Keratinocyte (primary cell): ENCODE measurements at regions not wholly inside any gene's neighbourhood (a gene's known extent, or its start where the extent isn't known, plus 50 kb on each side); places are given as distances from the start of the nearest gene placed in this dataset.
"Not testable (repeated sequence)": the region's sequence is repeated elsewhere in the genome, so short reads cannot be mapped to it uniquely, and the experiment has no call there.

Experiments
- DNase-seq: peaks from one replicate; pipeline ENCODE4 v3.0.0-alpha.2; 2011; ENCODE audit warnings: low read depth, missing footprints, low spot score
- FAIRE-seq: peaks from 2 replicates; lab custom pipeline; 2011; peaks lifted over from hg19 to GRCh38; lab: Jason Lieb, UNC
- H2AFZ ChIP-seq: 2 replicates; pipeline ENCODE4 v1.6.0; 2012; ENCODE audit warnings: low read length, control low read depth, inconsistent platforms; ENCODE audit not compliant: control insufficient read depth
- H3K27ac ChIP-seq: 2 replicates; pipeline ENCODE4 v1.5.1; 2011; ENCODE audit warnings: low read length; ENCODE audit not compliant: control insufficient read depth, insufficient read depth
- H3K27me3 ChIP-seq: 3 replicates; pipeline ENCODE4 v1.6.0; 2011; ENCODE audit warnings: low read length; ENCODE audit not compliant: control insufficient read depth, insufficient read depth; ENCODE audit errors: extremely low read depth
- H3K36me3 ChIP-seq, 2 experiments: 2 replicates in 1 of 2; 3 replicates in 1 of 2; pipeline ENCODE4 v1.5.1; 2011; ENCODE audit warnings: low read length in 2 of 2, mild to moderate bottlenecking in 1 of 2; ENCODE audit not compliant: control insufficient read depth in 2 of 2, insufficient read depth in 2 of 2; ENCODE audit errors: extremely low read depth in 1 of 2
- H3K4me1 ChIP-seq: 3 replicates; pipeline ENCODE4 v1.5.1; 2011; ENCODE audit warnings: low read length; ENCODE audit not compliant: control insufficient read depth, insufficient read depth; ENCODE audit errors: extremely low read depth
- H3K4me2 ChIP-seq: 3 replicates; pipeline ENCODE4 v1.6.0; 2011; ENCODE audit warnings: low read depth, low read length; ENCODE audit not compliant: control insufficient read depth, insufficient read depth; ENCODE audit errors: extremely low read depth
- H3K4me3 ChIP-seq, 3 experiments: fragments of 200-600 bp in 1 of 3; sonication (generic) in 1 of 3; 2 replicates in 2 of 3; 3 replicates in 1 of 3; pipeline ENCODE4 v1.5.1; 2011 to 2016; ENCODE audit warnings: low read length in 3 of 3, mild to moderate bottlenecking in 3 of 3, control low read depth in 2 of 3, inconsistent platforms in 1 of 3, low read depth in 1 of 3, mixed read lengths in 1 of 3, mixed run types in 1 of 3, moderate library complexity in 1 of 3; ENCODE audit not compliant: control insufficient read depth in 2 of 3, insufficient read depth in 2 of 3; ENCODE audit errors: extremely low read depth in 1 of 3
- H3K79me2 ChIP-seq: 2 replicates; pipeline ENCODE4 v1.6.0; 2012; ENCODE audit warnings: low read length; ENCODE audit not compliant: control insufficient read depth, insufficient read depth
- H3K9ac ChIP-seq: 3 replicates; pipeline ENCODE4 v1.6.0; 2011; ENCODE audit warnings: low read length; ENCODE audit not compliant: control insufficient read depth, insufficient read depth; ENCODE audit errors: extremely low read depth
- H3K9me1 ChIP-seq: 3 replicates; pipeline ENCODE4 v1.6.0; 2011; ENCODE audit warnings: low read length; ENCODE audit not compliant: control insufficient read depth, insufficient read depth; ENCODE audit errors: extremely low read depth
- H3K9me3 ChIP-seq: 2 replicates; pipeline ENCODE4 v1.5.1; 2012; ENCODE audit warnings: low read depth, low read length; ENCODE audit not compliant: control insufficient read depth
- H4K20me1 ChIP-seq: 3 replicates; pipeline ENCODE4 v1.6.0; 2011; ENCODE audit warnings: low read length; ENCODE audit not compliant: control insufficient read depth, insufficient read depth; ENCODE audit errors: extremely low read depth
- EZH2 ChIP-seq: IDR thresholded peaks from one replicate; pipeline ENCODE4 v1.6.1; 2012; ENCODE audit warnings: inconsistent platforms, mild to moderate bottlenecking, low read length, moderate library complexity
- dilution Hi-C: fragments of 300-500 bp; cut with MboI; formaldehyde crosslinking; loops from one replicate; pipeline ENCODE4 v1.7.0; 2020; ENCODE audit warnings: low sequenced_read_pairs; ENCODE audit not compliant: extremely low pct_ligation_motif_present
- TF ChIP-seq, protein P1 (sequence below), 3 experiments: IDR thresholded peaks in 1 of 3; conservative IDR thresholded peaks in 1 of 3; optimal IDR thresholded peaks in 1 of 3; 2 replicates in 2 of 3; 3 replicates in 1 of 3; pipeline versions ENCODE3 to v1.5.1; 2011; ENCODE audit warnings: low read length in 3 of 3, mild to moderate bottlenecking in 3 of 3, moderate library complexity in 2 of 3, control low read depth in 1 of 3, inconsistent platforms in 1 of 3; ENCODE audit not compliant: insufficient read depth in 2 of 3; ENCODE audit errors: extremely low read depth in 1 of 3

DNA sequence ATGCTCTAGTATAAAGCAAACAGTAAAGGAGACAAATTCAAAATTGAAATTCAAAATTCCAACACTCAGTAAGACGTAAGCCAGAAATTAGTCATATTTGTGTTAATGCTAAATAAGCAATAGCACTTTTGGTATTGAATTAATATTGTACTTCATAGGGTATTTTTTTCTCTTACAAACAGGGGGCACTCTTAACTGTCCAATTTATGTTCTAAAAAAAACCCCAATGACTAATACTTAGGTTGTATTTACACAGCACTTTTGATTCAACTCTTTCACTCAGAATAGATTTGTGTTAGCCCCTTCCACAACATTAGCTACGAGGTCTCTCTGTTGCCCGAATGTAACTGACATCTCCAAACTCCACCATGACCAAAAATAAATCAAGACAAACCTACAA lies 284.9 kb upstream of the COBL start:
- Histone ChIP-seq H3K9me1 (no peaks in the 10 kb centered on the region), H3K36me3 (no peaks in the 10 kb centered on the region), H3K27ac (no peak overlapping the region), H3K4me2 (no peak overlapping the region), H2AFZ (no peak overlapping the region), H3K4me3 (no peak overlapping the region), H3K27me3 (no peaks in the 10 kb centered on the region), H3K79me2 (no peaks in the 10 kb centered on the region), H3K4me1 (no peaks in the 10 kb centered on the region), H3K9me3 (no peaks in the 10 kb centered on the region), H3K9ac (no peak overlapping the region), H4K20me1 (no peaks in the 10 kb centered on the region)
- DNase-seq (no peak), FAIRE-seq (no peak)
- dilution Hi-C loops: no loop called here
- TF ChIP-seq, protein P1, sequence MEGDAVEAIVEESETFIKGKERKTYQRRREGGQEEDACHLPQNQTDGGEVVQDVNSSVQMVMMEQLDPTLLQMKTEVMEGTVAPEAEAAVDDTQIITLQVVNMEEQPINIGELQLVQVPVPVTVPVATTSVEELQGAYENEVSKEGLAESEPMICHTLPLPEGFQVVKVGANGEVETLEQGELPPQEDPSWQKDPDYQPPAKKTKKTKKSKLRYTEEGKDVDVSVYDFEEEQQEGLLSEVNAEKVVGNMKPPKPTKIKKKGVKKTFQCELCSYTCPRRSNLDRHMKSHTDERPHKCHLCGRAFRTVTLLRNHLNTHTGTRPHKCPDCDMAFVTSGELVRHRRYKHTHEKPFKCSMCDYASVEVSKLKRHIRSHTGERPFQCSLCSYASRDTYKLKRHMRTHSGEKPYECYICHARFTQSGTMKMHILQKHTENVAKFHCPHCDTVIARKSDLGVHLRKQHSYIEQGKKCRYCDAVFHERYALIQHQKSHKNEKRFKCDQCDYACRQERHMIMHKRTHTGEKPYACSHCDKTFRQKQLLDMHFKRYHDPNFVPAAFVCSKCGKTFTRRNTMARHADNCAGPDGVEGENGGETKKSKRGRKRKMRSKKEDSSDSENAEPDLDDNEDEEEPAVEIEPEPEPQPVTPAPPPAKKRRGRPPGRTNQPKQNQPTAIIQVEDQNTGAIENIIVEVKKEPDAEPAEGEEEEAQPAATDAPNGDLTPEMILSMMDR (optimal IDR thresholded peaks at IDR 0.05 in 1 of 3, IDR thresholded peaks at IDR 0.05 in 1 of 3, conservative IDR thresholded peaks at IDR 0.05 in 1 of 3; ENCODE audit: extremely low read depth in 1 of 3, insufficient read depth in 2 of 3, low read length in 3 of 3): no peak
- TF ChIP-seq EZH2: no peak

DNA sequence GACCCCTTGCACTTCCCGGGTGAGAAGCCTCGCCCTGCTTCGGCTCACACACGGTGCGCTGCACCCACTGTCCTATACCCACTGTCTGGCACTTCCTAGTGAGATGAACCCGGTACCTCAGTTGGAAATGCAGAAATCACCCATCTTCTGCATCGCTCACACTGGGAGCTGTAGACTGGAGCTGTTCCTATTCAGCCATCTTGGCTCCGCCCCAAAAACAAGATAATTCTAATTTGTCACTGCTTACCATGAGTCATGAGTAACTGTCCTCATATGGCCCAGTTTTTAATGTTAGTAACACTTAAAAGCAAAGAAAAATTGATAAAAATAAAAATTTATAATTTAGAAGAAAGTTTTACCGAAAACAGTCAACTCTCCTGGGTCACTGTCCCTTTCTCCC lies 283.3 kb upstream of the COBL start:
- H3K4me3 ChIP-seq, dilution Hi-C loops, H3K27me3 ChIP-seq, H3K79me2 ChIP-seq, DNase-seq, H3K4me2 ChIP-seq, H3K27ac ChIP-seq, H3K36me3 ChIP-seq, FAIRE-seq, H3K4me1 ChIP-seq, H3K9me1 ChIP-seq, H3K9me3 ChIP-seq, H3K9ac ChIP-seq, H4K20me1 ChIP-seq, H2AFZ ChIP-seq: not testable (repeated sequence)

DNA sequence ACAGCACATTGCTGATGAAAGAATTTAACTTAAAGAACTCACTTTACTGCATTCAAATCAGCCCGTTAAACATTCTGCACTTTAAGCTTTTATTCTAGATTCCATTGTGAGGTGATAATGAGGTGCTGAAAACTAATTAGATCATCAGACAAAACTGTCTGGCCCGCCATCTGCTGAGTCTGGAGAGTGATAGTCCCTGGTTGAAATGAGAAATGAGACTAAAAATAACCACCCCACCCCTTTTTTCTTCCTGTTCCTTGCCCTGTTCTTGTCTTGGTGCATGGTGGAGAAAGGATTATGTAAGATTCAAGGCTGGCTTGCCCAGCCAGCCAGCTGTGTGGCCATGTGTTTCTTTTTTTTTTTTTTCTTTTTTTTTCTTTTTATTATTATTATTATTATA lies 277.0 kb upstream of the COBL start:
- no peaks in the 10 kb centered on the region for H3K27me3 ChIP-seq
- H3K36me3 ChIP-seq: no peaks in the 10 kb centered on the region
- H4K20me1 ChIP-seq: no peaks in the 10 kb centered on the region
- no peaks in the 10 kb centered on the region for H3K9me1 ChIP-seq
- no peak overlapping the region for H3K27ac ChIP-seq
- TF ChIP-seq, protein P1 (optimal IDR thresholded peaks at IDR 0.05 in 1 of 3, IDR thresholded peaks at IDR 0.05 in 1 of 3, conservative IDR thresholded peaks at IDR 0.05 in 1 of 3; ENCODE audit: extremely low read depth in 1 of 3, insufficient read depth in 2 of 3, low read length in 3 of 3): no peak
- no peaks in the 10 kb centered on the region for H3K79me2 ChIP-seq
- FAIRE-seq (no peak), DNase-seq (no peak)
- H2AFZ ChIP-seq: no peak overlapping the region
- no peak overlapping the region for H3K4me2 ChIP-seq
- no peak overlapping the region for H3K4me3 ChIP-seq
- no peak overlapping the region for H3K9ac ChIP-seq
- dilution Hi-C loops: no loop called here
- no peaks in the 10 kb centered on the region for H3K9me3 ChIP-seq
- no peaks in the 10 kb centered on the region for H3K4me1 ChIP-seq
